ENCODE measurements at regions not wholly inside any gene's neighbourhood (a gene's known extent, or its start where the extent isn't known, plus 50 kb on each side); places are given as distances from the start of the nearest gene placed in this dataset.

DNA sequence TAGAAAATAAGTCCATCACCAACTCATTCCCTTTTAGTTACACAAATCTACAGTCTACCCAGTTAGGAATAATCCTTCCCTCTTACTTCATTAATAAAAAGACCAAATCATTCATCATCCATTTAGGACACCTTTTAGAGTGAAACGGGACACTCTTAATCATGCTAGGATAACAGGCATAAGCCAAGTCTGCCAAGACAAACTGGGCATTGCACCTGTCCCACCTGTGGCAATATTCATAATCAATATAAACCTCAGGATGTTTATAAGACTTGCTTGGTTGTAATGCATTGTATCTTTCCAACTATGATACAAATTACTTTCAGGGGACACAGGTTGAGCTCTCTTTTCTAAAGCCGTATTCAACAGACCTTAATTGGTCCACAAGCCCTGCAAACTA, 82.7 kb upstream of the SH3BP4 start:
- H3K4me3 Mint-ChIP-seq = no peak overlapping the region
- no peak for ATAC-seq
- H3K36me3 Mint-ChIP-seq = peaks cover 42% of the 10 kb centered on the region
- peaks cover 9% of the 10 kb centered on the region for H3K4me1 Mint-ChIP-seq
- TF ChIP-seq, protein P1, sequence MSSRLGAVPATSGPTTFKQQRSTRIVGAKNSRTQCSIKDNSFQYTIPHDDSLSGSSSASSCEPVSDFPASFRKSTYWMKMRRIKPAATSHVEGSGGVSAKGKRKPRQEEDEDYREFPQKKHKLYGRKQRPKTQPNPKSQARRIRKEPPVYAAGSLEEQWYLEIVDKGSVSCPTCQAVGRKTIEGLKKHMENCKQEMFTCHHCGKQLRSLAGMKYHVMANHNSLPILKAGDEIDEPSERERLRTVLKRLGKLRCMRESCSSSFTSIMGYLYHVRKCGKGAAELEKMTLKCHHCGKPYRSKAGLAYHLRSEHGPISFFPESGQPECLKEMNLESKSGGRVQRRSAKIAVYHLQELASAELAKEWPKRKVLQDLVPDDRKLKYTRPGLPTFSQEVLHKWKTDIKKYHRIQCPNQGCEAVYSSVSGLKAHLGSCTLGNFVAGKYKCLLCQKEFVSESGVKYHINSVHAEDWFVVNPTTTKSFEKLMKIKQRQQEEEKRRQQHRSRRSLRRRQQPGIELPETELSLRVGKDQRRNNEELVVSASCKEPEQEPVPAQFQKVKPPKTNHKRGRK (CRISPR knock-in tag; IDR thresholded peaks at IDR 0.05; ENCODE audit: borderline replicate concordance) = no peak
- TF ChIP-seq, protein P2, sequence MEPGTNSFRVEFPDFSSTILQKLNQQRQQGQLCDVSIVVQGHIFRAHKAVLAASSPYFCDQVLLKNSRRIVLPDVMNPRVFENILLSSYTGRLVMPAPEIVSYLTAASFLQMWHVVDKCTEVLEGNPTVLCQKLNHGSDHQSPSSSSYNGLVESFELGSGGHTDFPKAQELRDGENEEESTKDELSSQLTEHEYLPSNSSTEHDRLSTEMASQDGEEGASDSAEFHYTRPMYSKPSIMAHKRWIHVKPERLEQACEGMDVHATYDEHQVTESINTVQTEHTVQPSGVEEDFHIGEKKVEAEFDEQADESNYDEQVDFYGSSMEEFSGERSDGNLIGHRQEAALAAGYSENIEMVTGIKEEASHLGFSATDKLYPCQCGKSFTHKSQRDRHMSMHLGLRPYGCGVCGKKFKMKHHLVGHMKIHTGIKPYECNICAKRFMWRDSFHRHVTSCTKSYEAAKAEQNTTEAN (CRISPR knock-in tag; IDR thresholded peaks at IDR 0.05) = no peak
- TF ChIP-seq SP1 (CRISPR knock-in tag; conservative IDR thresholded peaks at IDR 0.05) (no peak), FOXK1 (CRISPR knock-in tag; IDR thresholded peaks at IDR 0.05) (no peak), CBFB (CRISPR knock-in tag; IDR thresholded peaks at IDR 0.05; ENCODE audit: low read depth) (no peak), FOXP1 (CRISPR knock-in tag; IDR thresholded peaks at IDR 0.05; ENCODE audit: borderline replicate concordance) (no peak), NR2C2 (CRISPR knock-in tag; IDR thresholded peaks at IDR 0.05) (no peak), GABPB1 (CRISPR knock-in tag; IDR thresholded peaks at IDR 0.05) (no peak), ZNF423 (CRISPR knock-in tag; IDR thresholded peaks at IDR 0.05) (no peak), NR3C1 (CRISPR knock-in tag; conservative IDR thresholded peaks at IDR 0.05; ENCODE audit: low read depth) (no peak), OVOL2 (CRISPR knock-in tag; IDR thresholded peaks at IDR 0.05; ENCODE audit: borderline replicate concordance) (no peak)
- TF ChIP-seq, protein P3, sequence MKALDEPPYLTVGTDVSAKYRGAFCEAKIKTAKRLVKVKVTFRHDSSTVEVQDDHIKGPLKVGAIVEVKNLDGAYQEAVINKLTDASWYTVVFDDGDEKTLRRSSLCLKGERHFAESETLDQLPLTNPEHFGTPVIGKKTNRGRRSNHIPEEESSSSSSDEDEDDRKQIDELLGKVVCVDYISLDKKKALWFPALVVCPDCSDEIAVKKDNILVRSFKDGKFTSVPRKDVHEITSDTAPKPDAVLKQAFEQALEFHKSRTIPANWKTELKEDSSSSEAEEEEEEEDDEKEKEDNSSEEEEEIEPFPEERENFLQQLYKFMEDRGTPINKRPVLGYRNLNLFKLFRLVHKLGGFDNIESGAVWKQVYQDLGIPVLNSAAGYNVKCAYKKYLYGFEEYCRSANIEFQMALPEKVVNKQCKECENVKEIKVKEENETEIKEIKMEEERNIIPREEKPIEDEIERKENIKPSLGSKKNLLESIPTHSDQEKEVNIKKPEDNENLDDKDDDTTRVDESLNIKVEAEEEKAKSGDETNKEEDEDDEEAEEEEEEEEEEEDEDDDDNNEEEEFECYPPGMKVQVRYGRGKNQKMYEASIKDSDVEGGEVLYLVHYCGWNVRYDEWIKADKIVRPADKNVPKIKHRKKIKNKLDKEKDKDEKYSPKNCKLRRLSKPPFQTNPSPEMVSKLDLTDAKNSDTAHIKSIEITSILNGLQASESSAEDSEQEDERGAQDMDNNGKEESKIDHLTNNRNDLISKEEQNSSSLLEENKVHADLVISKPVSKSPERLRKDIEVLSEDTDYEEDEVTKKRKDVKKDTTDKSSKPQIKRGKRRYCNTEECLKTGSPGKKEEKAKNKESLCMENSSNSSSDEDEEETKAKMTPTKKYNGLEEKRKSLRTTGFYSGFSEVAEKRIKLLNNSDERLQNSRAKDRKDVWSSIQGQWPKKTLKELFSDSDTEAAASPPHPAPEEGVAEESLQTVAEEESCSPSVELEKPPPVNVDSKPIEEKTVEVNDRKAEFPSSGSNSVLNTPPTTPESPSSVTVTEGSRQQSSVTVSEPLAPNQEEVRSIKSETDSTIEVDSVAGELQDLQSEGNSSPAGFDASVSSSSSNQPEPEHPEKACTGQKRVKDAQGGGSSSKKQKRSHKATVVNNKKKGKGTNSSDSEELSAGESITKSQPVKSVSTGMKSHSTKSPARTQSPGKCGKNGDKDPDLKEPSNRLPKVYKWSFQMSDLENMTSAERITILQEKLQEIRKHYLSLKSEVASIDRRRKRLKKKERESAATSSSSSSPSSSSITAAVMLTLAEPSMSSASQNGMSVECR (CRISPR knock-in tag; IDR thresholded peaks at IDR 0.05; ENCODE audit: borderline replicate concordance) = no peak
- TF ChIP-seq, protein P4, sequence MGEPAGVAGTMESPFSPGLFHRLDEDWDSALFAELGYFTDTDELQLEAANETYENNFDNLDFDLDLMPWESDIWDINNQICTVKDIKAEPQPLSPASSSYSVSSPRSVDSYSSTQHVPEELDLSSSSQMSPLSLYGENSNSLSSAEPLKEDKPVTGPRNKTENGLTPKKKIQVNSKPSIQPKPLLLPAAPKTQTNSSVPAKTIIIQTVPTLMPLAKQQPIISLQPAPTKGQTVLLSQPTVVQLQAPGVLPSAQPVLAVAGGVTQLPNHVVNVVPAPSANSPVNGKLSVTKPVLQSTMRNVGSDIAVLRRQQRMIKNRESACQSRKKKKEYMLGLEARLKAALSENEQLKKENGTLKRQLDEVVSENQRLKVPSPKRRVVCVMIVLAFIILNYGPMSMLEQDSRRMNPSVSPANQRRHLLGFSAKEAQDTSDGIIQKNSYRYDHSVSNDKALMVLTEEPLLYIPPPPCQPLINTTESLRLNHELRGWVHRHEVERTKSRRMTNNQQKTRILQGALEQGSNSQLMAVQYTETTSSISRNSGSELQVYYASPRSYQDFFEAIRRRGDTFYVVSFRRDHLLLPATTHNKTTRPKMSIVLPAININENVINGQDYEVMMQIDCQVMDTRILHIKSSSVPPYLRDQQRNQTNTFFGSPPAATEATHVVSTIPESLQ (CRISPR knock-in tag; IDR thresholded peaks at IDR 0.05) = no peak
- TF ChIP-seq, protein P5, sequence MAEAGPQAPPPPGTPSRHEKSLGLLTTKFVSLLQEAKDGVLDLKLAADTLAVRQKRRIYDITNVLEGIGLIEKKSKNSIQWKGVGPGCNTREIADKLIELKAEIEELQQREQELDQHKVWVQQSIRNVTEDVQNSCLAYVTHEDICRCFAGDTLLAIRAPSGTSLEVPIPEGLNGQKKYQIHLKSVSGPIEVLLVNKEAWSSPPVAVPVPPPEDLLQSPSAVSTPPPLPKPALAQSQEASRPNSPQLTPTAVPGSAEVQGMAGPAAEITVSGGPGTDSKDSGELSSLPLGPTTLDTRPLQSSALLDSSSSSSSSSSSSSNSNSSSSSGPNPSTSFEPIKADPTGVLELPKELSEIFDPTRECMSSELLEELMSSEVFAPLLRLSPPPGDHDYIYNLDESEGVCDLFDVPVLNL (CRISPR knock-in tag; IDR thresholded peaks at IDR 0.05; ENCODE audit: borderline replicate concordance, low read depth) = no peak
- TF ChIP-seq, protein P6, sequence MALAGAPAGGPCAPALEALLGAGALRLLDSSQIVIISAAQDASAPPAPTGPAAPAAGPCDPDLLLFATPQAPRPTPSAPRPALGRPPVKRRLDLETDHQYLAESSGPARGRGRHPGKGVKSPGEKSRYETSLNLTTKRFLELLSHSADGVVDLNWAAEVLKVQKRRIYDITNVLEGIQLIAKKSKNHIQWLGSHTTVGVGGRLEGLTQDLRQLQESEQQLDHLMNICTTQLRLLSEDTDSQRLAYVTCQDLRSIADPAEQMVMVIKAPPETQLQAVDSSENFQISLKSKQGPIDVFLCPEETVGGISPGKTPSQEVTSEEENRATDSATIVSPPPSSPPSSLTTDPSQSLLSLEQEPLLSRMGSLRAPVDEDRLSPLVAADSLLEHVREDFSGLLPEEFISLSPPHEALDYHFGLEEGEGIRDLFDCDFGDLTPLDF (CRISPR knock-in tag; IDR thresholded peaks at IDR 0.05) = no peak
- TF ChIP-seq, protein P7, sequence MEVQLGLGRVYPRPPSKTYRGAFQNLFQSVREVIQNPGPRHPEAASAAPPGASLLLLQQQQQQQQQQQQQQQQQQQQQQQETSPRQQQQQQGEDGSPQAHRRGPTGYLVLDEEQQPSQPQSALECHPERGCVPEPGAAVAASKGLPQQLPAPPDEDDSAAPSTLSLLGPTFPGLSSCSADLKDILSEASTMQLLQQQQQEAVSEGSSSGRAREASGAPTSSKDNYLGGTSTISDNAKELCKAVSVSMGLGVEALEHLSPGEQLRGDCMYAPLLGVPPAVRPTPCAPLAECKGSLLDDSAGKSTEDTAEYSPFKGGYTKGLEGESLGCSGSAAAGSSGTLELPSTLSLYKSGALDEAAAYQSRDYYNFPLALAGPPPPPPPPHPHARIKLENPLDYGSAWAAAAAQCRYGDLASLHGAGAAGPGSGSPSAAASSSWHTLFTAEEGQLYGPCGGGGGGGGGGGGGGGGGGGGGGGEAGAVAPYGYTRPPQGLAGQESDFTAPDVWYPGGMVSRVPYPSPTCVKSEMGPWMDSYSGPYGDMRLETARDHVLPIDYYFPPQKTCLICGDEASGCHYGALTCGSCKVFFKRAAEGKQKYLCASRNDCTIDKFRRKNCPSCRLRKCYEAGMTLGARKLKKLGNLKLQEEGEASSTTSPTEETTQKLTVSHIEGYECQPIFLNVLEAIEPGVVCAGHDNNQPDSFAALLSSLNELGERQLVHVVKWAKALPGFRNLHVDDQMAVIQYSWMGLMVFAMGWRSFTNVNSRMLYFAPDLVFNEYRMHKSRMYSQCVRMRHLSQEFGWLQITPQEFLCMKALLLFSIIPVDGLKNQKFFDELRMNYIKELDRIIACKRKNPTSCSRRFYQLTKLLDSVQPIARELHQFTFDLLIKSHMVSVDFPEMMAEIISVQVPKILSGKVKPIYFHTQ (CRISPR knock-in tag; IDR thresholded peaks at IDR 0.05) = no peak
- TF ChIP-seq, protein P8, sequence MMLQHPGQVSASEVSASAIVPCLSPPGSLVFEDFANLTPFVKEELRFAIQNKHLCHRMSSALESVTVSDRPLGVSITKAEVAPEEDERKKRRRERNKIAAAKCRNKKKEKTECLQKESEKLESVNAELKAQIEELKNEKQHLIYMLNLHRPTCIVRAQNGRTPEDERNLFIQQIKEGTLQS (CRISPR knock-in tag; conservative IDR thresholded peaks at IDR 0.05) = no peak
- H3K27me3 Mint-ChIP-seq (ENCODE audit: low read depth) = peaks cover 3% of the 10 kb centered on the region
- ChIA-PET CTCF (no interaction called here), POLR2A (no interaction called here)
- DNase-seq (ENCODE audit: low spot score) = no peak
- H3K9me3 Mint-ChIP-seq = peaks cover 43% of the 10 kb centered on the region
- no peak overlapping the region for H3K27ac Mint-ChIP-seq

Measured in WTC11 (cell line).